NCI-H1436 (cell line): ENCODE measurements at regions not wholly inside any gene's neighbourhood (a gene's known extent, or its start where the extent isn't known, plus 50 kb on each side); places are given as distances from the start of the nearest gene placed in this dataset.
"Not testable (repeated sequence)": the region's sequence is repeated elsewhere in the genome, so short reads cannot be mapped to it uniquely, and the experiment has no call there.

Experiments
- DNase-seq: peaks from one replicate; lab custom pipeline; 2025; lab: John Stamatoyannopoulos, UW

DNA sequence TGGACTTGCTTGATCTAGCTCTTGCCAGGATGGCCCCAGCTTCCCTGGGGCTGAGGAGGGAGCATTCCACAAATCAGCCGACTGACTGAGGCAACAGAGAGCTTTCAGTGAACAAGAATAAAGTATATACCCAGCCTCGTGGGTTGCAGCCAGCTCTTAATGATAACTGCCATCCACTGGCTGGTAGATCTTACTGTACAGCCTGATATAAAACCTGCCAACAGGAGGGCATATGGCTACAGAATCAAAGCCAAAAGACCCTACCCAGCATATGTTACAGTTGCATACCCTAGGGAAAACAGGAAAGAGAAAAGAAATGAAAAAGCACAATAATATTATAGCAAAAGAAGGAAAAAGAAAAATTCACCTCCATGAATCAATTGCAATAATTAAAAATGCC is 775.9 kb upstream of the KIF2B start:
- no peak for DNase-seq

- no peak for DNase-seq
These were observed 782.7 kb upstream of the KIF2B start for GRCh38 chr17:53039981-53040380.

- no peak for DNase-seq
These were observed 789.4 kb upstream of the KIF2B start for GRCh38 chr17:53033297-53033696.

DNA sequence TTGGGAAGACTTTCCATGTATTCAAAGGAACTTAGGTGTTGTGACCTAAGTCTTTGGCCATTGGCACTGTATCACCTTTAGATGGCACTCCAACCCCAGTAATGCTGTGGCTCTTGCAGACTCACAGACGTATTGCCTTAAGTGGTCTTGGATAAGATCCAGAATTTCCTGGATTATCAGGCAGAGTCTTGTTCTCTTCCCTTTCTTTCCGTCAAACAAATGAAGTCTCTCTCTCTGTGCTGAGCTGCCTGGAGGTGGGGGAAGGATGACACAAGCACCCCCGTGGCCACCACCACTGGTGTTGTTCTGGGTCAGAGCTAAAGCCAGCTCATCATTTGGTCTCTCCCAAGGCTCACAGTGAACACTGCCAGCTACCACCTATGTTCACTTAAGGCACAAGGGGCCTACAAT is 789.9 kb upstream of the KIF2B start:
- peak; percentile 21 for DNase-seq

GRCh38 chr17:53017227-53017626 is 805.5 kb upstream of the KIF2B start:
- DNase-seq, result no peak

DNA sequence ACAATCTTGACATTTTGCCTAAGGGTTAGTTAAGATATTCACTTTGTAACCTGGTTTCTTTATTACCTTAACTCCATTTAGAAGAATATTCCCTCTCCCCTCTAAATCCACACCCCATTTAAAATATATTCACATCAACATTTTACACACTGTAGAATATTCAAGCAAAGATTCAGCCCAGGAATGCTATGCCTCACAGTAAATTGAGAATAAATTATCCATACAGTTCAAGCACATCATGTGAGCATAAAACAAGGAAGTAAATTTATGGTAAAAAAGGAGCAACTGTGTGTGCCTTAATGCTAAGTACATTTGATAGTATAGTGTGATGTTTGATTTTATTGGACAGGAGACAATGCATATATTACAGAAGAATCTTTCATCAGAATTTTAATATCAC is 806.6 kb upstream of the KIF2B start:
- no peak for DNase-seq

GRCh38 chr17:53012364-53012763 is 810.4 kb upstream of the KIF2B start:
- no peak for DNase-seq

- no peak for DNase-seq
These were observed 816.7 kb upstream of the KIF2B start for GRCh38 chr17:53006006-53006405.

DNA sequence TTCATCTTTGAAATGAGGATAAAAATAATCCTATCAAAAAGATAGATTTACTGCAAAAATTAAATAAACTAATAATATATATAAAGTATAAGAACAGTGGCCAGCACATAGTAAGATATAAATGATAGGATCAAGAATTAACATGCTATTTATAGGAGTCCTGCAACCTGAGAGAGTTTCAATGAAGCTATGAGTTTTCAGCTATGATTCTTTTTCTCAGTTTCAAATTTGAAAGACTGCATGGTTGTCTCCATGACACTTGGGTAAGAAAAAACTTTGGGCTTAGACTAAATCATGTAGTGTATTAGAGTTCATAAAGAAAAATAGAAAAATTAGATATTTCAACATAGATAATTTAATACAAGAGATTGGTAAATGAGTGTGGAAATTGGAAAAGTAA is 817.8 kb upstream of the KIF2B start:
- no peak for DNase-seq

GRCh38 chr17:52995881-52996280 is 826.8 kb upstream of the KIF2B start:
- no peak for DNase-seq

- DNase-seq, result no peak
These were observed 827.6 kb upstream of the KIF2B start for GRCh38 chr17:52995147-52995546.

GRCh38 chr17:52986056-52986662 is 827.6 kb upstream of the CA10 start:
- no peak for DNase-seq

GRCh38 chr17:52982331-52982730 is 823.8 kb upstream of the CA10 start:
- DNase-seq, result no peak

DNA sequence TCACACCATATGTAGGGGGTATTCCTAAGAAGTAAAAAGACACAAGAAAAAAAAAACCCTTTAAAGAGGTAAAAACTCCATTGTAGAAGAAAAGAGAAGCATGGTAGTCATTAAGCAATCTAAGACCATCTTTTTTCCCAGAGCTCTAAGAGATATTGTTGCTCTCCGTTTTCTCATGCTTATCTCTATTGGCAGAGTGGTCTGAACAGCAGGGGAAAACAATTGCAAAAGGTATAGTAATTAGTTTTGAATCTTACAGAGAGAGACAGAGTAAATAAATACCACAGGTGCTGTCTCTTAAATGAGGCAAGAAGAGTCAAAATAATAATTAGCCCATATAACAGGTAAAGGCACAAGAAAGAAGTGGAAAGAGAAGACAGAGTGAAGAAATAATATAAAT is 821.4 kb upstream of the CA10 start:
- no peak for DNase-seq

DNA sequence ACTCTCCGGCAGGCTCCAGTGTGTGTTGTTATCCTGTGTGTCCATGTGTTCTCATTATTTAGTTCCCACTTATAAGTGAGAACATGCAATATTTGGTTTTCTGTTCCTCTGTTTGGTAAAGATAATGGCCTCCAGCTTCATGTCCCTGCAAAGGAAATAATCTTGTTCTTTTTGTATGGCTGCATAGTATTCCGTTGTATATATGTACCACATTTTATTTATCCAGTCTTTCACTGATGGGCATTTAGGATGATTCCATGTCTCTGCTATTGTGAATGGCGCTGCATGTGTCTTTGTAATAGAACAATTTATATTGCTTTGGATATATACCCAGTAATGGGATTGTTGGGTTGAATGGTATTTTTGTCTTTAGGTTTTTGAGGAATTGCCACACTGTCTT is 807.3 kb upstream of the CA10 start:
- DNase-seq, result no peak

- DNase-seq, result not testable (repeated sequence)
These were observed 803.2 kb upstream of the CA10 start for GRCh38 chr17:52961751-52962150.

DNA sequence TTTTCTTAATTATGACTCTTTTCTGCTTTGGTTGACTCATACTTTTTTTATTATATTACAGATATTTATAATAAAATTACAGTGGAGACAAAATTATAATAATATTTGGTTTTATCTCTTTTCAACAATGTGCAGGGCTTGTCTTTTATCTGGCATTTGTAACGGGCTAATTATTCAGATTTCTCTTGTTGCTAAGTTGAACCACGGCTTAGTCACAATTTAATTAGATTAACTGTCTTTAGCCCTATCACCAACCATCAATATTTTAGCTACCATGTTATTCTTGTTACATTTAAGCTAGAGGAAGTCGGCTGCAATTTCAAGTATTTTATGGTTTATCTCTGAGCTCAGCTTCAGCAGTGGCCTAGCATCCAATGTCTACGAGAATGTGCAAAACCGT is 798.9 kb upstream of the CA10 start:
- DNase-seq, result no peak

- no peak for DNase-seq
These were observed 788.9 kb upstream of the CA10 start for GRCh38 chr17:52947418-52947817.

- DNase-seq, result no peak
These were observed 780.2 kb upstream of the CA10 start for GRCh38 chr17:52938623-52939230.

DNA sequence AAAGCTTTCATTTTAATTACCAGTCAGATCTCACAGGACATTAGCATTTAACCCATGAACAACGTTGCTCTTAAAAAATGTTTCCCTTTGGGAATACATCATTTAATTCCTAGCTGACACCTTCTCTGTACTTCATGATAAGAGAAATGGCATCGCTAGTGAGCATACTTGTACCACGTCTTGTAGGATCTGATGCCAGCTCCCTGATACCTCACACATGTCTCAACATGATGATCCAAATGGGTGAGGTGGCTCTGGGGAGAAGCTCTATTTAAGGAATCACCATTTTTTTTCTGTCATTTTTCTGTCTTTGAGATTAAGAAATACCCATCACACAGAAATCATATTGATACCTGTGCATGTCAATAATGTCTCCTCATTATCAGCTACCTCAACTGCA is 772.1 kb upstream of the CA10 start:
- no peak for DNase-seq

GRCh38 chr17:52930145-52930544 is 771.6 kb upstream of the CA10 start:
- DNase-seq, result no peak

GRCh38 chr17:52923658-52924057 is 765.1 kb upstream of the CA10 start:
- no peak for DNase-seq

DNA sequence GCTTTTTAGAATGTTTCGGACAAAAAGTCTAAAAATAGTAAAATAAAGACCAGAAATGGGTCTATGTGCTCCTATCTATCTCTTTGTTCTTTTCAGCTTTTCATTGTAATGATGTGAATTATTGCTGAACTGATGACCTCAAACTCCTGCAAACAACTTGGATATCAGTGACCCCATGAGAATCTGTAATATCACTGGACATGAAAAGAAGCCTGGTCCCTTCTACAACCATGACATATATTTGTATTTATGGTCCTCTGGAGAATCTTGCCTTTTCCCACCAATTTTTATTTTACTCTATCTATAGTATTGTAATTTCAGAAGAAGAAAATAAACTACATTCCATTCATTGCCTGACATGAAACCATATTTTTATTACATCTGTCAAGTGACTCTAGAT is 740.7 kb upstream of the CA10 start:
- DNase-seq, result no peak

DNA sequence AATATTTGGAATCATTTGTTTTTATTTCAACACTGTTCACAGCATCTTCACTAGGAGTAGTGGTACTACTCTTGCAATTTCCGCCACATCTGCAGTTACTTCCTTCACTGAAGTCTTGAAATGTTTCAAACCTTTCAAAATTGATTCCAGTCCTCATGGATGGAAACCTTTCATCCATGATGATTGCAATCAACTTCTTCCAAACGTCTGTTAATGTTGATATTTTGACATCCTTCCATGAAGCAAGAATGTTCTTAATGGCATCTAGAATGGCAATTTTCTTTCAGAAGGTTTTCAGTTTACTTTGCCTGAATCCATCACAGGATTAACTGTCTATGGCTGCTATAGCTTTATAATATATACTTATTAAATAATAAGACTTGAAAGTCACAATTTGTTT is 736.8 kb upstream of the CA10 start:
- DNase-seq, result no peak
